Pancreas (tissue), 10 donors: ENCODE measurements at regions not wholly inside any gene's neighbourhood (a gene's known extent, or its start where the extent isn't known, plus 50 kb on each side); places are given as distances from the start of the nearest gene placed in this dataset.

Experiments
- ATAC-seq, 4 donors: fragments of 200-7000 bp; cut with Tn5 transposase; one replicate each; pipeline versions ENCODE4 v1.8.0 to v1.9.1; 2020; ENCODE audit warnings: mild to moderate bottlenecking in 4 of 4, moderate library complexity in 4 of 4
- DNase-seq, 6 donors: peaks; one replicate each; pipeline ENCODE4 v3.0.0-alpha.2; 2020
- FAIRE-seq: peaks from 2 replicates; lab custom pipeline; 2012; peaks lifted over from hg19 to GRCh38; lab: Jason Lieb, UNC
- H3K27ac ChIP-seq, 4 donors: fragments of 200-600 bp; sonication (generic); 1 replicate in 3 of 4; 2 replicates in 1 of 4; pipeline versions ENCODE4 v1.5.0 to v1.8.0; 2020
- H3K27me3 ChIP-seq, 4 donors: fragments of 200-600 bp; one replicate each; pipeline ENCODE4 v1.8.0; 2021
- H3K36me3 ChIP-seq, 3 donors: fragments of 200-600 bp; sonication (generic) in 1 of 3; one replicate each; pipeline versions ENCODE4 v1.5.0 to v1.8.0; 2020 to 2021
- H3K4me1 ChIP-seq, 3 donors: fragments of 200-600 bp; one replicate each; pipeline ENCODE4 v1.8.0; 2021
- H3K4me3 ChIP-seq, 4 donors: fragments of 200-600 bp; sonication (generic) in 2 of 4; one replicate each; pipeline versions ENCODE4 v1.5.0 to v1.8.0; 2020 to 2021
- H3K9me3 ChIP-seq, 4 donors: fragments of 200-600 bp; one replicate each; pipeline ENCODE4 v1.8.0; 2021
- WGBS, 2 donors: extraction: QIAGEN DNeasy Blood & Tissue Kit; methylation state at CpG; one replicate each; pipeline ENCODE4 v1.1.7; 2013; 5-methylcytosine and 5-hydroxymethylcytosine counted together
- intact Hi-C, 3 donors: fragments of 100-400 bp; cut with DNase I; formaldehyde crosslinking; loops; one replicate each; pipeline versions ENCODE4 v1.11.1 to v1.14.2; 2022
- TF ChIP-seq, protein P1 (sequence below), 4 donors: fragments of 200-600 bp; sonication (generic) in 3 of 4; IDR thresholded peaks; one replicate each; pipeline versions ENCODE4 v1.5.0 to v1.8.0; 2021; ENCODE audit warnings: antibody characterized with exemption in 4 of 4
- donor health status: healthy with polysubstance abuse.
- donor health status: DM: no; HTN: no; CAD: no; lungs with moderate emphysema.
- donor health status: DM: no; HTN: no; CAD: no.
- donor health status: control.
- donor health status: control.
- donor health status: Bipolar disorder and iron deficiency.
- donor health status: DM: yes; HTN: yes; CAD: no.
- donor health status: DM: no; HTN: no; CAD: no.
- donor health status: DM: no; HTN: no; CAD: no.
- donor health status: DM: yes; HTN: yes; CAD: no.

- Histone ChIP-seq H3K36me3 (no peaks in the 10 kb centered on the region), H3K4me3 (no peak overlapping the region), H3K4me1 (peaks cover 0 to 5% (median 0%) of the 10 kb centered on the region in 3 donors), H3K27ac (no peak overlapping the region), H3K27me3 (no peaks in the 10 kb centered on the region), H3K9me3 (no peaks in the 10 kb centered on the region)
- intact Hi-C loops = loop anchor here in 1 of 3 donors (10.0 kb wide), 1 partner anchor 60 kb away; no protein-coding TSS in a partner anchor
- TF ChIP-seq, protein P1, sequence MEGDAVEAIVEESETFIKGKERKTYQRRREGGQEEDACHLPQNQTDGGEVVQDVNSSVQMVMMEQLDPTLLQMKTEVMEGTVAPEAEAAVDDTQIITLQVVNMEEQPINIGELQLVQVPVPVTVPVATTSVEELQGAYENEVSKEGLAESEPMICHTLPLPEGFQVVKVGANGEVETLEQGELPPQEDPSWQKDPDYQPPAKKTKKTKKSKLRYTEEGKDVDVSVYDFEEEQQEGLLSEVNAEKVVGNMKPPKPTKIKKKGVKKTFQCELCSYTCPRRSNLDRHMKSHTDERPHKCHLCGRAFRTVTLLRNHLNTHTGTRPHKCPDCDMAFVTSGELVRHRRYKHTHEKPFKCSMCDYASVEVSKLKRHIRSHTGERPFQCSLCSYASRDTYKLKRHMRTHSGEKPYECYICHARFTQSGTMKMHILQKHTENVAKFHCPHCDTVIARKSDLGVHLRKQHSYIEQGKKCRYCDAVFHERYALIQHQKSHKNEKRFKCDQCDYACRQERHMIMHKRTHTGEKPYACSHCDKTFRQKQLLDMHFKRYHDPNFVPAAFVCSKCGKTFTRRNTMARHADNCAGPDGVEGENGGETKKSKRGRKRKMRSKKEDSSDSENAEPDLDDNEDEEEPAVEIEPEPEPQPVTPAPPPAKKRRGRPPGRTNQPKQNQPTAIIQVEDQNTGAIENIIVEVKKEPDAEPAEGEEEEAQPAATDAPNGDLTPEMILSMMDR (IDR thresholded peaks at IDR 0.05) = no peak
- DNase-seq = peak in 1 of 6 donors; percentile 7
- peak in 2 of 4 donors; percentile 22 to 25 for ATAC-seq
- 11 to 14% methylated on average over 1 of the region's 1 CpG for WGBS, 2 donors
- no peak for FAIRE-seq
Measured at GRCh38 chr16:79664407-79664806, 63.9 kb upstream of the MAF start.

GRCh38 chr16:79662669-79663313 lies 62.3 kb upstream of the MAF start:
- H3K27ac ChIP-seq = no peak overlapping the region
- TF ChIP-seq, protein P1 (IDR thresholded peaks at IDR 0.05) = no peak
- 83 to 86% methylated on average over 5 of the region's 5 CpGs for WGBS, 2 donors
- no peaks in the 10 kb centered on the region for H3K9me3 ChIP-seq
- intact Hi-C loops = loop anchor here in 1 of 3 donors (10.0 kb wide), 1 partner anchor 62 kb away; no protein-coding TSS in a partner anchor
- no peak for FAIRE-seq
- ATAC-seq = no peak
- no peaks in the 10 kb centered on the region for H3K36me3 ChIP-seq
- H3K4me3 ChIP-seq = no peak overlapping the region
- H3K4me1 ChIP-seq = peaks cover 0 to 5% (median 0%) of the 10 kb centered on the region in 3 donors
- DNase-seq = no peak
- no peaks in the 10 kb centered on the region for H3K27me3 ChIP-seq

DNA sequence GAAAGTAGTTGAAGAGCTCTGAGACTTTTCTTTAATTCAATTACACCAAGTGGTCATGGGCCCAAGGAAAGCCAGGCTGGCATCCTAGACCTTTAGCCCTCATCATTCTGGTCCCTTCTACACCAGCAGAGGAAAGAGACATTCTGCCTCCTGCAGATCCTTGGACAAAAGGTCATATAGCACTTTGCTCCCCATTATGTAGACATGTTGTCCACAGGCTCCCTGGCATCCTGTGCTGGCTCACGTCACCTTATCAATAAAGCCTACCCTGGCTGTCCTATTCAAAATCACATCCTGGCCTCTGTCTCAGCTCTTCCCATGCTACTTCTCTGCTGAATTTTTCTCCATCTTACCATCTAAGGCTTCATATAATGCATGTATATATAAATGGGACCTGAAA lies 61.6 kb upstream of the MAF start:
- intact Hi-C loops = loop anchor here in 1 of 3 donors (10.0 kb wide), 1 partner anchor 63 kb away; no protein-coding TSS in a partner anchor
- Histone ChIP-seq H3K9me3 (no peaks in the 10 kb centered on the region), H3K36me3 (no peaks in the 10 kb centered on the region), H3K4me1 (peaks cover 0 to 5% (median 0%) of the 10 kb centered on the region in 3 donors), H3K27me3 (no peaks in the 10 kb centered on the region), H3K4me3 (no peak overlapping the region), H3K27ac (no peak overlapping the region)
- DNase-seq = no peak
- TF ChIP-seq, protein P1 (IDR thresholded peaks at IDR 0.05) = no peak
- WGBS, 2 donors = 95 to 97% methylated on average over 1 of the region's 1 CpG
- no peak for FAIRE-seq
- ATAC-seq = no peak

- TF ChIP-seq, protein P1 (IDR thresholded peaks at IDR 0.05) = no peak
- H3K9me3 ChIP-seq = no peaks in the 10 kb centered on the region
- H3K36me3 ChIP-seq = no peaks in the 10 kb centered on the region
- FAIRE-seq = no peak
- DNase-seq = no peak
- 79 to 80% methylated on average over 5 of the region's 5 CpGs for WGBS, 2 donors
- H3K27me3 ChIP-seq = no peaks in the 10 kb centered on the region
- peaks cover 0 to 5% (median 0%) of the 10 kb centered on the region in 3 donors for H3K4me1 ChIP-seq
- H3K27ac ChIP-seq = no peak overlapping the region
- H3K4me3 ChIP-seq = no peak overlapping the region
- no peak for ATAC-seq
- intact Hi-C loops = loop anchor here in 1 of 3 donors (10.0 kb wide), 1 partner anchor 63 kb away; no protein-coding TSS in a partner anchor
Measured at GRCh38 chr16:79661578-79661977, 61.0 kb upstream of the MAF start.

- Histone ChIP-seq H3K27me3 (no peaks in the 10 kb centered on the region), H3K9me3 (no peaks in the 10 kb centered on the region), H3K4me3 (no peak overlapping the region), H3K36me3 (no peaks in the 10 kb centered on the region), H3K27ac (no peak overlapping the region), H3K4me1 (peaks cover 0 to 2% (median 0%) of the 10 kb centered on the region in 3 donors)
- intact Hi-C loops = no loop called here
- WGBS, 2 donors = 66 to 74% methylated on average over 5 of the region's 5 CpGs
- TF ChIP-seq, protein P1 (IDR thresholded peaks at IDR 0.05) = no peak
- DNase-seq = no peak
- FAIRE-seq = no peak
- no peak for ATAC-seq
Measured at GRCh38 chr16:79659344-79659743, 58.8 kb upstream of the MAF start.
